ENCODE measurements at regions not wholly inside any gene's neighbourhood (a gene's known extent, or its start where the extent isn't known, plus 50 kb on each side); places are given as distances from the start of the nearest gene placed in this dataset.

DNA sequence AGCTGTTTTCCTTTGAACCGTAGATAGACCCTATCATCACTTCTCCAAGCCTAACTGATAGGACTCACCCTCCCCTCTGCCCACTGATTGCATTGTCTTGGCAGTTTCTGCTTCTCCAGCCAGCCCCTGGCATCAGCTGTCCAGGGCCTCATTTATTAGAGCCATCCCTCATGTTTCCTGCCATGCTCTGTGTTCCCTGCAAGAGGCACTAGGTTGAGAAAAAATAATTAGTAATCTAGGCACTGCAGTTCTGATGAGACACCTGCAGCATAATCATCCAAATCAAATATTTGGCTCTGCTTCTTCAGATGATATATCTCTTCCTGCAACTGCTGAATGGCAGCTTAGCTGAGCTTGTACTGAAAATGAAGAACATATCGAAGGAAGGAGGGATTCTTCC is 303.0 kb upstream of the TLE4 start:
- TF ChIP-seq, protein P1, sequence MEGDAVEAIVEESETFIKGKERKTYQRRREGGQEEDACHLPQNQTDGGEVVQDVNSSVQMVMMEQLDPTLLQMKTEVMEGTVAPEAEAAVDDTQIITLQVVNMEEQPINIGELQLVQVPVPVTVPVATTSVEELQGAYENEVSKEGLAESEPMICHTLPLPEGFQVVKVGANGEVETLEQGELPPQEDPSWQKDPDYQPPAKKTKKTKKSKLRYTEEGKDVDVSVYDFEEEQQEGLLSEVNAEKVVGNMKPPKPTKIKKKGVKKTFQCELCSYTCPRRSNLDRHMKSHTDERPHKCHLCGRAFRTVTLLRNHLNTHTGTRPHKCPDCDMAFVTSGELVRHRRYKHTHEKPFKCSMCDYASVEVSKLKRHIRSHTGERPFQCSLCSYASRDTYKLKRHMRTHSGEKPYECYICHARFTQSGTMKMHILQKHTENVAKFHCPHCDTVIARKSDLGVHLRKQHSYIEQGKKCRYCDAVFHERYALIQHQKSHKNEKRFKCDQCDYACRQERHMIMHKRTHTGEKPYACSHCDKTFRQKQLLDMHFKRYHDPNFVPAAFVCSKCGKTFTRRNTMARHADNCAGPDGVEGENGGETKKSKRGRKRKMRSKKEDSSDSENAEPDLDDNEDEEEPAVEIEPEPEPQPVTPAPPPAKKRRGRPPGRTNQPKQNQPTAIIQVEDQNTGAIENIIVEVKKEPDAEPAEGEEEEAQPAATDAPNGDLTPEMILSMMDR (IDR thresholded peaks at IDR 0.05; ENCODE audit: low read depth, low read length, missing control alignments), result no peak
- no peak overlapping the region for H3K4me3 ChIP-seq (ENCODE audit: low read depth, low read length)
- no peak for DNase-seq (ENCODE audit: low read depth)

DNA sequence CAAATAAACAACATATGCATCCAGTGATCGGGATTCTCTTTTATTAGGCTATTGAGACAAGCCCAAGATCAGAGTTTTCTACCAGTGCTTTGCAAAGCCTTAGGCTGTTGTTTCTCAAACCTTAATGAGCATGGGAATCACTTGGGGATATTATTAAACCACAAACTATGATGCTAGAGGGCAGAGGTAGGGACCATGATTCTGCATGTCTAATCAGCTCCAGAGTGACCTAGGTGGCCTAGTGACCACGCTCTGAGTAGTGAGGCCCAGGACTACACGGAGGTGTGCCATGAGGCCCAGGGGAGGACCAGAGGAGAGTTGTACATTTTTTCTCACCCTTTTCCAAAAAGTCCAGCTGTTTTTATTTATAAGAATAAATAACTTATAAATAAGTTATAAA is 298.5 kb upstream of the TLE4 start:
- H3K4me3 ChIP-seq (ENCODE audit: low read depth, low read length), result no peak overlapping the region
- TF ChIP-seq, protein P1 (IDR thresholded peaks at IDR 0.05; ENCODE audit: low read depth, low read length, missing control alignments), result no peak
- no peak for DNase-seq (ENCODE audit: low read depth)

DNA sequence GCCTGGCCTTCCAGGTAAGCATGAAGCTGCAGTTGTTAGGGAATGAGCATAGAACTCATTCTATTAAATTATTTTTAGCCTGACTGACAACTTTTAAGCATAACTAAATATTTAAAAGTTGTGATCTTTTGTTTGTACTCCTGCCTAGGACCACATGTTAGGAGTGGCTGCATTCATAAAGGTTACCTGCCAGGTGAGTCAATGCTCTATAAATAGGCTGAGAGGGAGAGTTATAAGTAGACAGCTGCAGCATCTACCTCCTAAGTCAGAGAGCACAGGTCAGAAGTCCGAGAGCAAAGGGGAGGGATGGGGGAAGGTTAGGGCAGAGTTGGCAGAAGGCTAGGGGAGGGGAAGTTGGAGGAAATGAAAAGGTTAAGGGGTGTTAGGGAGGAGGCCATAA is 292.4 kb upstream of the TLE4 start:
- no peak overlapping the region for H3K4me3 ChIP-seq (ENCODE audit: low read depth, low read length)
- TF ChIP-seq, protein P1 (IDR thresholded peaks at IDR 0.05; ENCODE audit: low read depth, low read length, missing control alignments), result no peak
- DNase-seq (ENCODE audit: low read depth), result no peak

DNA sequence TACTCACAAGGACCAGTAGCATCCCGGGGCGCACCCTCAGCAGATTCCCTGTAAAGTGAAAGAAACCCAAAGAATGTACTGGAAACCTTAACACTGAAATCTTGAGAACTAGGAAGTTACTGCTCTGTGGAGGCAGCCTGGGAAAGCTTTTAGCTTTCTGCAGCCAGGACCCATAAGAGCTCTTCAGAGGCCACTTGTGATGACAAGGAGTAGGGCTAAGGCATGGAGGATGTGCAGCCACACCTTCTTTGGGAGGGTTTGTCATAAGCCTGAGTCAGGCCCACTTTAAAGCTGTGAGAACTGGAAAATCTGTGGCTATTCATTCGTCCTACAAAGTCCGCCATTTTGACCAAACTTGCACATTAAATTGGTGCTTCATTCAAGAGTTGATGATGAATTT is 291.1 kb upstream of the TLE4 start:
- TF ChIP-seq, protein P1 (IDR thresholded peaks at IDR 0.05; ENCODE audit: low read depth, low read length, missing control alignments), result no peak
- no peak for DNase-seq (ENCODE audit: low read depth)
- H3K4me3 ChIP-seq (ENCODE audit: low read depth, low read length), result no peak overlapping the region

DNA sequence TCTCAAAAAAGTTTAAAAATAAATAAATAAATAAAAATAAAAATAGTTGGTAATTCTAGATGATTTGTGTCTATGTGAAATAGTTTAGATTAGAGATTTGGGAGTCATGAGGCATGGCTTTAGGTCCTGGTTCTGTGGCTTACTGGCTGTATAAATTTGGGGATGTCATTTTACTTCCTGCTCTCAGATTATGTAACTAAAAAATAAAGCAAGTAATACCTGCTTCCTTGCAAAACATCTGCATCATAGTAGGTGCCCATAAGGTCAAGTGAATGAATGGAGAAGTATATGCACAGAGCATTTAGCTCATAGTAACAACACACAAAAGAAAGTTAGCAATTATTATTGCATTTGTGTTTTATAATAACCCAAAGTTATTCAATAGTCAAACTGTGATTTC is 287.7 kb upstream of the TLE4 start:
- H3K4me3 ChIP-seq (ENCODE audit: low read depth, low read length), result no peak overlapping the region
- TF ChIP-seq, protein P1 (IDR thresholded peaks at IDR 0.05; ENCODE audit: low read depth, low read length, missing control alignments), result no peak
- no peak for DNase-seq (ENCODE audit: low read depth)

DNA sequence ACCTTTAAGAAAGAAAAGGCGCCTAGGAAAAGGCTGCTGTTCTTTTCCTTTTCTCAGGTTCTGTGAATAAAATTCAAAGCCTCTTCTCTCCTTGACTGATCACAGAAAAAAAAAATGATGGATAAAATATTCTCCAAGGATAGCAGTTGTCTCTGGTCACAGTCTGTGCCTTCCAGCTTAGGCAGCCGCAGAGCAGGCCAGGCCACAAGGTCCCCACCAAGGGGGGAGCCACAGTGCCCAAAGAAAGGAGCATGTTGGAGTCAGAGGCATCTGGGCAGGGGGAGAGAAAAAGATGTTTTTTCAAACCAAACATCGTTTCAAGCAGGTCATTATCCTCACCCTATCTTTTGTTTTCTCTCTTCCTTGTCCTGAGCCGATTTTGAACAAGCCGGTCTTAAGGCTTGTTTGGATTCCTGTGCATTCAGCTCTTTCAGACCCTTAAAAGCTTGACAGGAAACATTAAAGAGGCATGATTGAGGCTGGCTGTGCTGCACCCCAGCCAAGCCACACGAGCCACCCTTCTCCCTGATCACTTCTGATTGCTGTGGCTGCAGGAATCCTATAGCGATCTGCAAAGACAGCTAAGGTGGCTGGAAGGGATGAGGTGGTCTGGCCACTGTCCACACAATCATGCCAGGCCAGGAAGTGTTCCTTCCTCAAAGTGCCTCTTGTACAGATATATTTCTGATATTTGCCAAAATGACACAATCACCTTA is 284.6 kb upstream of the TLE4 start:
- DNase-seq (ENCODE audit: low read depth), result no peak
- H3K4me3 ChIP-seq (ENCODE audit: low read depth, low read length), result no peak overlapping the region
- TF ChIP-seq, protein P1 (IDR thresholded peaks at IDR 0.05; ENCODE audit: low read depth, low read length, missing control alignments), result no peak

DNA sequence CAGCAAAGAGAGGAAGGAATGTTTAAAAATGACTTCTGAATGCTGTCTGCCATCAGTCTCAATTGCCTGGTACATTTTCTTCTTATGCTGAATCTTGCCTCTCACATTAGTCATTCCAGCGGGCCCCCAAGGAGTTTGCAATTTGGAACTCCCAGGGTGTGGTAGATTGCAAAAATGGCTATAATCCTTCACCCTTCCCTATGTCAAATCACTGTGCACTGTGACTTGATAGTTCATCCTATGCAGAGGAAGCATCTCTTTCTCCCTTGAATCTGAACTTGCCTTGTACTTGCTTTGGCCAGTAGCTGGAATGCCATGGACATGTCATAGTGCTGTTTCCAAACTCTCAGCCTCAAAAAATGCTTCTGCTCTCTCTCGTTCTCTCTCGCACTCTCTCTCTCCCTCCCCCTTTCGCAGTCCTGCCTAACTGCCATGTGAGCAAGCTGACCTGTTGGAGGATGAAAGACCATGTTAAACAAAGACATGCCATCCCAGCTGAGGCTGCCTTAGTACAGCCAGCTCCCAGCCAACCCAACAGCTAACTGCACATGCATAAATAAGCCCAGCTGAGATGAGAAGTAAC is 284.0 kb upstream of the TLE4 start:
- DNase-seq (ENCODE audit: low read depth), result no peak
- TF ChIP-seq, protein P1 (IDR thresholded peaks at IDR 0.05; ENCODE audit: low read depth, low read length, missing control alignments), result no peak
- no peak overlapping the region for H3K4me3 ChIP-seq (ENCODE audit: low read depth, low read length)
